HFFc6 (cell line): ENCODE measurements at regions not wholly inside any gene's neighbourhood (a gene's known extent, or its start where the extent isn't known, plus 50 kb on each side); places are given as distances from the start of the nearest gene placed in this dataset.

Experiments
- DNase-seq: peaks from one replicate; pipeline ENCODE4 v3.0.0-alpha.2; 2018
- H3K27ac Mint-ChIP-seq: 2 replicates; pipeline ENCODE4 v1.8.0; 2020; ENCODE audit warnings: mild to moderate bottlenecking, mixed read lengths
- H3K27me3 Mint-ChIP-seq: 2 replicates; pipeline ENCODE4 v1.8.0; 2021; ENCODE audit warnings: mild to moderate bottlenecking, moderate library complexity, mixed read lengths; ENCODE audit not compliant: insufficient read depth
- H3K36me3 Mint-ChIP-seq: 2 replicates; pipeline ENCODE4 v1.8.0; 2021; ENCODE audit warnings: low read depth, mixed read lengths
- H3K4me1 Mint-ChIP-seq: 2 replicates; pipeline ENCODE4 v1.8.0; 2020; ENCODE audit warnings: low read depth, mixed read lengths
- H3K4me3 Mint-ChIP-seq: 2 replicates; pipeline ENCODE4 v1.8.0; 2020; ENCODE audit warnings: mild to moderate bottlenecking, moderate library complexity, mixed read lengths
- H3K9me3 Mint-ChIP-seq: 2 replicates; pipeline ENCODE4 v1.8.0; 2020; ENCODE audit warnings: mild to moderate bottlenecking, mixed read lengths
- TF ChIP-seq, protein P1 (sequence below): fragments of 200-600 bp; sonication (generic); IDR thresholded peaks from 2 replicates; pipeline ENCODE4 v1.5.0; 2021; ENCODE audit warnings: antibody characterized with exemption, mild to moderate bottlenecking

DNA sequence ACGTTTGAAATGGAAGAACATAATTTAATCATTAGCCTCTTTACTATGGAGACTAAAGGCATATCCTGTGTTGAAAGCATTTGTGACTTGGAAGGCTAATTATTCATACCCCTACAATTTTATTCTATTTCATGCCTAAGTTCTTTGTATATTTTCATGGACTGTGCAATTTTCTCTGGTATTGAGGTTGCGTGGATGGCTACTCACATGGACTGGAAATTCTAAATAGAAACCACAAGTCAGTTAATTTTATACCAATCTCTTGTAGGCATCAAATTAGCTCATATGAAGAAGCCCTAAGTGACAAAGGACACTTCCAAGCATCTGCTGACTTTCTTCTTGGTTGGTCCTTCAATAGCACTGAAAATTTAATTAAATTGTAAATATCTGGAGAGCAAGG lies 1353.5 kb downstream of the ROBO1 start:
- Mint-ChIP-seq H3K4me3 (no peak overlapping the region), H3K4me1 (no peaks in the 10 kb centered on the region), H3K27ac (no peak overlapping the region), H3K27me3 (no peaks in the 10 kb centered on the region), H3K9me3 (peaks cover 4% of the 10 kb centered on the region; the same call in 1 of the 2 replicates), H3K36me3 (no peaks in the 10 kb centered on the region)
- no peak for DNase-seq
- TF ChIP-seq, protein P1, sequence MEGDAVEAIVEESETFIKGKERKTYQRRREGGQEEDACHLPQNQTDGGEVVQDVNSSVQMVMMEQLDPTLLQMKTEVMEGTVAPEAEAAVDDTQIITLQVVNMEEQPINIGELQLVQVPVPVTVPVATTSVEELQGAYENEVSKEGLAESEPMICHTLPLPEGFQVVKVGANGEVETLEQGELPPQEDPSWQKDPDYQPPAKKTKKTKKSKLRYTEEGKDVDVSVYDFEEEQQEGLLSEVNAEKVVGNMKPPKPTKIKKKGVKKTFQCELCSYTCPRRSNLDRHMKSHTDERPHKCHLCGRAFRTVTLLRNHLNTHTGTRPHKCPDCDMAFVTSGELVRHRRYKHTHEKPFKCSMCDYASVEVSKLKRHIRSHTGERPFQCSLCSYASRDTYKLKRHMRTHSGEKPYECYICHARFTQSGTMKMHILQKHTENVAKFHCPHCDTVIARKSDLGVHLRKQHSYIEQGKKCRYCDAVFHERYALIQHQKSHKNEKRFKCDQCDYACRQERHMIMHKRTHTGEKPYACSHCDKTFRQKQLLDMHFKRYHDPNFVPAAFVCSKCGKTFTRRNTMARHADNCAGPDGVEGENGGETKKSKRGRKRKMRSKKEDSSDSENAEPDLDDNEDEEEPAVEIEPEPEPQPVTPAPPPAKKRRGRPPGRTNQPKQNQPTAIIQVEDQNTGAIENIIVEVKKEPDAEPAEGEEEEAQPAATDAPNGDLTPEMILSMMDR = no peak

DNA sequence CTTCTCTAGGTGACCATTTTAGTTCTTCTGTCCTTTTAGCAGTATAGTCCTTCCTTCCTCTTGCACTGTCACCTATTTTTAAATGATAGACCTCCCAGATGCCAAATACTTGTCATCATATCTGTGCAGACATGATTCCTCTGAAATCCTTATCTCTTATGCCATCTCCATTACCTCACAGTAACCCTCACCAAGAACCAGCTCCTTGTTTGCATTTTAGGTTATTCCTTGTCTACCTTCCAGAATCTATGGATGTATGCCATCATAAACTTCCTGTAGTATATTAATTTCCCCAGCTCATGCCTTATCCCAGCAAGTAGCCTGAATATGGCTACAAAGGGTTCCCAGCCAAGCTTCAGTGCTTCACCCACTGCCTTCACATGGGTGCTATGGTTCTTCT lies 1347.2 kb downstream of the ROBO1 start:
- Mint-ChIP-seq H3K4me1 (no peaks in the 10 kb centered on the region), H3K27ac (no peak overlapping the region), H3K36me3 (no peaks in the 10 kb centered on the region), H3K4me3 (no peak overlapping the region), H3K9me3 (peaks cover 8% of the 10 kb centered on the region), H3K27me3 (peaks cover 3% of the 10 kb centered on the region)
- TF ChIP-seq, protein P1 = no peak
- no peak for DNase-seq

DNA sequence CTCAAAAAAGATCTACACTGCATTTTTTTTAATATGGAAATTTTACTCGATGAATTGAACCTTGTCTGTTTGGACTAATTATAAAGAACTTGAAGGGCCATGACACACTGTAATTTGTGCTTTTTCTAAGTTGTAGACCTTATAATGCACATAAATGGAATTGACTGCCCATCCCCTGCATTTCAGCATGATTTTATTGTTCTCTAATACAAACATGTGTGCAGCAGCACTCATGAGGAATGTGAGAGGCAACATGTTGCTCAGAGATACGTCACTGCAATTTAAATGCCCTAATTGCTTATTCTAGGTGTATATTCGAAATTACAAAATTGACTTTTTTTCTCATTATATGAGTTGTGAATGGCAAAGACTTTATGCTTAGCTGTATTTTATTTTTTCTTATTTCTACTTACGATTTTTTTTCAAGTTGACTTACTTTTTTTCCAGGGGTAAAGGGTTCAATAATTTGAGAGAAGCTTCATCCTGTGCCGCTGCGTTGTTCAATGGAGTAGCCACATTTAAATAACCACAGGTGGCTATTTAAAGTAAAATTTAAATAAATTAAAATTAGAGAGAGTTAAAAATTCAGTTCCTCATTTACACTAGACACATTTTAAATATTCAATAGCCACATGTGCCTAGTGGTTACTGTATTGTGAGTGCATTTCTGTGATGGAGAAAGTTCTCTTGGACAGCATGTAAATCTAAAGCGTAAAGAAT lies 1346.4 kb downstream of the ROBO1 start:
- Mint-ChIP-seq H3K27me3 (peaks cover 3% of the 10 kb centered on the region), H3K4me3 (no peak overlapping the region), H3K27ac (no peak overlapping the region), H3K4me1 (no peaks in the 10 kb centered on the region), H3K36me3 (no peaks in the 10 kb centered on the region), H3K9me3 (peaks cover 6% of the 10 kb centered on the region)
- DNase-seq = no peak
- TF ChIP-seq, protein P1 = no peak

DNA sequence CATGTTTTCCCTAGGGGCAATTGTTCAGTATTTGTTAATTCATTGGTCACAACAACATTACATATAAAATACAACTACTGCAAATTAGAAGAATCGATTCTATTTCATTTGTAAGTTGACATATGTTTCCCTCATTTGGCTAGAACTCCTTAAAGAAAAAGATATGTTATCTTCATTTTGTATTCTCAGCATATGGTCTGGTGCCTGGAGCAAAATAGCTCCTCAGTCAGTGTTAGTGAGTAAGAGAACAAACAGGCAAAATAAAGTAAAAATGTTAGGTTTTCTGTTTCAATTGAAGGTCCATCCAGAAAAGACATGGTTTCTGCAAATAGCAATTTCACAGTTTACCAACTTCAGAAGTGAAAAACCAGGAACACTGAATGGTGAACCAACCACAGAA lies 1343.1 kb downstream of the ROBO1 start:
- no peaks in the 10 kb centered on the region for H3K4me1 Mint-ChIP-seq
- H3K4me3 Mint-ChIP-seq = no peak overlapping the region
- H3K36me3 Mint-ChIP-seq = no peaks in the 10 kb centered on the region
- no peak overlapping the region for H3K27ac Mint-ChIP-seq
- DNase-seq = no peak
- peaks cover 4% of the 10 kb centered on the region; the same call in 1 of the 2 replicates for H3K9me3 Mint-ChIP-seq
- H3K27me3 Mint-ChIP-seq = peaks cover 3% of the 10 kb centered on the region
- TF ChIP-seq, protein P1 = no peak

DNA sequence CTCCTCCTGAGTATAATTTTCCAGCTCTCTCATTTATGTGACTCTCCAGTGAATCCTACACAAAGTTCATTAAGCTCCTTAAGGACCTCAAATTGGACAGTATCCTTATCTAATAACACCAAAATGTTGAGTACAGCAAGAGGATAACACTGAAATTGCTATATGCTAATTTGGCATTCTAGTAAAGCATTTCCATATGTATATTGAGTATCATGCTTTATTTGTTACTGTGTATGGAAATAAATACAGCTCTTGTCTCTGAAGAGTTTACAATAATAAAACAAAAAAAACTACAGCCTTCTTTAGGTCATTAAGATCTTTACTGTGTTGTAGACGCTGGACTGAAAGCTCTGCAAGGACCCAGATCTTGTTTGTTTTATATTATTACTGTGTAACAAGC lies 1341.3 kb downstream of the ROBO1 start:
- H3K9me3 Mint-ChIP-seq = peaks cover 4% of the 10 kb centered on the region; the same call in 1 of the 2 replicates
- H3K36me3 Mint-ChIP-seq = no peaks in the 10 kb centered on the region
- TF ChIP-seq, protein P1 = no peak
- DNase-seq = no peak
- H3K27ac Mint-ChIP-seq = no peak overlapping the region
- H3K4me3 Mint-ChIP-seq = no peak overlapping the region
- H3K27me3 Mint-ChIP-seq = peaks cover 3% of the 10 kb centered on the region
- no peaks in the 10 kb centered on the region for H3K4me1 Mint-ChIP-seq
